ENCODE measurements at regions not wholly inside any gene's neighbourhood (a gene's known extent, or its start where the extent isn't known, plus 50 kb on each side); places are given as distances from the start of the nearest gene placed in this dataset.

- TF ChIP-seq CTCF (IDR thresholded peaks at IDR 0.05), result no peak
- TF ChIP-seq POLR2A (IDR thresholded peaks at IDR 0.05), result no peak
Measured at GRCh38 chr1:222970040-222970439, 155.2 kb downstream of the DISP1 start.

Data from right lobe of liver (tissue), 4 donors.